Erythroblast (primary cell): ENCODE measurements at regions not wholly inside any gene's neighbourhood (a gene's known extent, or its start where the extent isn't known, plus 50 kb on each side); places are given as distances from the start of the nearest gene placed in this dataset.

ENCODE experiments used
- GATA1 ChIP-seq: IDR thresholded peaks from 2 replicates; pipeline ENCODE4 v1.6.1; 2011; ENCODE audit warnings: low read depth, mild to moderate bottlenecking, control low read depth, low read length, moderate library complexity
- POLR2A ChIP-seq: IDR thresholded peaks from 2 replicates; pipeline ENCODE4 v1.6.1; 2011; ENCODE audit warnings: mild to moderate bottlenecking, low read length

GRCh38 chrY:8533468-8533867 lies 803.8 kb upstream of the TSPY4 start:
- TF ChIP-seq POLR2A (no peak), GATA1 (no peak)
